HCT116 (cell line): ENCODE measurements at regions not wholly inside any gene's neighbourhood (a gene's known extent, or its start where the extent isn't known, plus 50 kb on each side); places are given as distances from the start of the nearest gene placed in this dataset.

Experiments
- ATAC-seq: fragments of 200-7000 bp; cut with Tn5 transposase; 2 replicates; pipeline ENCODE4 v1.9.1; 2020; ENCODE audit warnings: mild to moderate bottlenecking, moderate library complexity
- BruUV-seq: library from RNA; stranded (reverse); fragments of 400-500 nt; replicated peaks from 2 replicates; lab custom pipeline; 2021; lab: Mats Ljungman, UMichigan
- CTCF ChIA-PET: fragments of 300-600 bp; sonication (Branson Sonifier 250); formaldehyde crosslinking; loops from one replicate; lab custom pipeline; 2021; ENCODE audit warnings: antibody characterized with exemption; lab: Charles Lee
- POLR2A ChIA-PET: fragments of 300-600, 350-600 bp; sonication (Branson Sonifier 250); formaldehyde crosslinking; loops from one replicate; lab custom pipeline; 2021; ENCODE audit warnings: antibody characterized with exemption; lab: Charles Lee
- RAD21 ChIA-PET, 2 experiments: fragments of 300-600 bp; sonication (Branson Sonifier 250); formaldehyde crosslinking; loops; one replicate each; lab custom pipeline; 2023; ENCODE audit warnings: low total read pairs in 2 of 2; ENCODE audit not compliant: uncharacterized antibody in 2 of 2, unreplicated experiment in 2 of 2, low non-redundant PET in 1 of 2; lab: Charles Lee
- DNase-seq: peaks from one replicate; pipeline ENCODE4 v3.0.0-alpha.2; 2010; ENCODE audit warnings: low read depth, low spot score
- H2AFZ ChIP-seq: fragments of 200-600 bp; shearing (Covaris generic), sonication (generic); 2 replicates; pipeline ENCODE4 v1.6.1; 2017; ENCODE audit warnings: low read depth, mixed run types, mixed read lengths, antibody characterized with exemption, low read length; ENCODE audit not compliant: poor library complexity, severe bottlenecking
- H3K27ac ChIP-seq: 2 replicates; pipeline ENCODE4 v1.5.1; 2012; ENCODE audit warnings: low read depth, low read length
- H3K27me3 ChIP-seq: fragments of 200-600 bp; sonication (generic); 2 replicates; pipeline ENCODE4 v1.6.1; 2016; ENCODE audit warnings: mixed run types, low read length, mixed read lengths; ENCODE audit not compliant: insufficient read depth
- H3K36me3 ChIP-seq, 2 experiments: fragments of 200-500 bp in 1 of 2; fragments of 200-600 bp in 1 of 2; sonication (Bioruptor generic) in 1 of 2; sonication (generic) in 1 of 2; 2 replicates each; pipeline versions ENCODE4 v1.5.1 to v1.6.1; 2014 to 2016; ENCODE audit warnings: low read length in 2 of 2, inconsistent platforms in 1 of 2, mixed read lengths in 1 of 2, mixed run types in 1 of 2; ENCODE audit not compliant: insufficient read depth in 2 of 2, control insufficient read depth in 1 of 2
- H3K4me1 ChIP-seq, 2 experiments: fragments of 200-600 bp in 1 of 2; sonication (generic) in 1 of 2; 2 replicates each; pipeline versions ENCODE4 v1.5.1 to v1.6.1; 2012 to 2017; ENCODE audit warnings: low read length in 2 of 2, inconsistent platforms in 1 of 2, mild to moderate bottlenecking in 1 of 2, mixed read lengths in 1 of 2, mixed run types in 1 of 2, moderate library complexity in 1 of 2; ENCODE audit not compliant: insufficient read depth in 2 of 2, control insufficient read depth in 1 of 2
- H3K4me2 ChIP-seq: fragments of 200-600 bp; sonication (generic); 2 replicates; pipeline ENCODE4 v1.6.1; 2017; ENCODE audit warnings: mixed run types, low read length, mixed read lengths
- H3K4me3 ChIP-seq, 2 experiments: fragments of 200-600 bp in 1 of 2; sonication (generic) in 1 of 2; replicated peaks in 1 of 2; 2 replicates each; pipeline ENCODE4 v1.5.1; 2011 to 2016; ENCODE audit warnings: low read length in 2 of 2, control low read depth in 1 of 2, low read depth in 1 of 2, mild to moderate bottlenecking in 1 of 2, mixed read lengths in 1 of 2, mixed run types in 1 of 2
- H3K79me2 ChIP-seq: fragments of 200-600 bp; sonication (generic); 2 replicates; pipeline ENCODE4 v1.6.1; 2017; ENCODE audit warnings: mild to moderate bottlenecking, mixed run types, low read length, moderate library complexity, mixed read lengths; ENCODE audit not compliant: insufficient read depth
- H3K9ac ChIP-seq: fragments of 200-600 bp; sonication (generic); 2 replicates; pipeline ENCODE4 v1.6.1; 2016; ENCODE audit warnings: low read length, mixed read lengths
- H3K9me2 ChIP-seq: fragments of 200-600 bp; sonication (generic), shearing (Covaris generic); 2 replicates; pipeline ENCODE4 v1.6.1; 2017; ENCODE audit warnings: mixed run types, mild to moderate bottlenecking, moderate library complexity; ENCODE audit not compliant: insufficient read depth
- H3K9me3 ChIP-seq, 2 experiments: fragments of 200-500 bp in 1 of 2; fragments of 200-600 bp in 1 of 2; sonication (Bioruptor generic) in 1 of 2; sonication (generic) in 1 of 2; 2 replicates each; pipeline ENCODE4 v1.6.1; 2014 to 2017; ENCODE audit warnings: low read length in 2 of 2, mixed read lengths in 2 of 2, inconsistent platforms in 1 of 2, low read depth in 1 of 2, mild to moderate bottlenecking in 1 of 2, mixed run types in 1 of 2, moderate library complexity in 1 of 2; ENCODE audit not compliant: control insufficient read depth in 1 of 2, insufficient read depth in 1 of 2
- H4K20me1 ChIP-seq: fragments of 200-600 bp; sonication (generic), shearing (Covaris generic); 2 replicates; pipeline ENCODE4 v1.6.1; 2017; ENCODE audit warnings: mixed run types, mild to moderate bottlenecking, moderate library complexity; ENCODE audit not compliant: insufficient read depth
- ELF1 ChIP-seq: IDR thresholded peaks from 2 replicates; pipeline ENCODE4 v1.6.1; 2012; ENCODE audit warnings: low read depth, borderline replicate concordance
- SP1 ChIP-seq: IDR thresholded peaks from 2 replicates; pipeline ENCODE4 v1.6.1; 2012; ENCODE audit warnings: low read depth
- intact Hi-C: fragments of 100-400 bp; cut with micrococcal nuclease; formaldehyde crosslinking; loops from 2 replicates; pipeline ENCODE4 v1.10.0; 2022
- TF ChIP-seq, protein P1 (sequence below), 3 experiments: fragments of 200-600 bp in 1 of 3; sonication (generic) in 1 of 3; IDR thresholded peaks in 2 of 3; conservative IDR thresholded peaks in 1 of 3; 2 replicates each; pipeline ENCODE4 v1.5.1; 2012 to 2017; ENCODE audit warnings: low read depth in 2 of 3, low read length in 2 of 3, antibody characterized with exemption in 1 of 3, borderline replicate concordance in 1 of 3, control low read depth in 1 of 3, mild to moderate bottlenecking in 1 of 3, mixed read lengths in 1 of 3, mixed run types in 1 of 3, moderate library complexity in 1 of 3; ENCODE audit not compliant: insufficient read depth in 1 of 3
- TF ChIP-seq, protein P2 (sequence below): IDR thresholded peaks from 2 replicates; pipeline ENCODE4 v1.6.1; 2011; ENCODE audit warnings: mild to moderate bottlenecking, low read length, moderate library complexity; ENCODE audit not compliant: insufficient replicate concordance; ENCODE audit errors: extremely low read depth

DNA sequence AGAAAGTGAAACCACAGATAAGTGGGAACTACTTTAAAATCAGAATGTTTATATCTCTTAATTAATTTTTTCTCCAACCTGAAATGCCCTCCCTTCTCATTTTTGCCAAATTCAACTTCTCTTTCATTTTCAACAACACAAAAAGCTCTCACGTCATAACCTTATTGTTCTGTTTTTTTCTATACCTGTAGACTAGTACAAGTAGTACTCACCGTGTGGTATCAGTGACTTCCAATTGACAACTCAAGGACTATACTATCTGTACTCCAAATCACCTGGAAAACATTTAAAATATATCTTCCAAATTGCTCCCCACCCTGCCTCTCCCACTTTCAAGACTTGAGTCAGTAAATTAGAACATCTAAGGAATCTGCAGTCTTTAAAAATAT is 72.8 kb upstream of the ZNF280D start:
- ChIA-PET RAD21 (no interaction called here), POLR2A (no interaction called here), CTCF (interaction anchor here (0.6 kb wide), 1 partner anchor 396 kb away, joined by 4 read pairs; no protein-coding TSS in a partner anchor)
- intact Hi-C loops, result no loop called here
- Histone ChIP-seq H3K27me3 (no peaks in the 10 kb centered on the region), H3K9me2 (no peaks in the 10 kb centered on the region), H2AFZ (peak overlapping the region; percentile 87), H3K4me3 (peak overlapping the region in 1 of 2 experiments; percentile 38; a peak in 2 of 4 replicates), H3K36me3 (no peaks in the 10 kb centered on the region), H4K20me1 (no peaks in the 10 kb centered on the region), H3K4me1 (peaks cover 7 to 17% of the 10 kb centered on the region in 2 experiments; a peak in 3 of 4 replicates), H3K79me2 (no peaks in the 10 kb centered on the region), H3K4me2 (peak overlapping the region; percentile 70), H3K27ac (peak overlapping the region; percentile 33; the same call in 1 of the 2 replicates), H3K9me3 (peaks cover 4 to 17% of the 10 kb centered on the region in 2 experiments; a peak in 3 of 4 replicates), H3K9ac (peak overlapping the region; percentile 14; the same call in 1 of the 2 replicates)
- ATAC-seq (peak; percentile 63), DNase-seq (no peak)
- TF ChIP-seq, protein P1, sequence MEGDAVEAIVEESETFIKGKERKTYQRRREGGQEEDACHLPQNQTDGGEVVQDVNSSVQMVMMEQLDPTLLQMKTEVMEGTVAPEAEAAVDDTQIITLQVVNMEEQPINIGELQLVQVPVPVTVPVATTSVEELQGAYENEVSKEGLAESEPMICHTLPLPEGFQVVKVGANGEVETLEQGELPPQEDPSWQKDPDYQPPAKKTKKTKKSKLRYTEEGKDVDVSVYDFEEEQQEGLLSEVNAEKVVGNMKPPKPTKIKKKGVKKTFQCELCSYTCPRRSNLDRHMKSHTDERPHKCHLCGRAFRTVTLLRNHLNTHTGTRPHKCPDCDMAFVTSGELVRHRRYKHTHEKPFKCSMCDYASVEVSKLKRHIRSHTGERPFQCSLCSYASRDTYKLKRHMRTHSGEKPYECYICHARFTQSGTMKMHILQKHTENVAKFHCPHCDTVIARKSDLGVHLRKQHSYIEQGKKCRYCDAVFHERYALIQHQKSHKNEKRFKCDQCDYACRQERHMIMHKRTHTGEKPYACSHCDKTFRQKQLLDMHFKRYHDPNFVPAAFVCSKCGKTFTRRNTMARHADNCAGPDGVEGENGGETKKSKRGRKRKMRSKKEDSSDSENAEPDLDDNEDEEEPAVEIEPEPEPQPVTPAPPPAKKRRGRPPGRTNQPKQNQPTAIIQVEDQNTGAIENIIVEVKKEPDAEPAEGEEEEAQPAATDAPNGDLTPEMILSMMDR (IDR thresholded peaks at IDR 0.05 in 2 of 3, conservative IDR thresholded peaks at IDR 0.05 in 1 of 3; ENCODE audit: borderline replicate concordance in 1 of 3, insufficient read depth in 1 of 3, low read depth in 2 of 3, low read length in 2 of 3), result no peak
- TF ChIP-seq, protein P2, sequence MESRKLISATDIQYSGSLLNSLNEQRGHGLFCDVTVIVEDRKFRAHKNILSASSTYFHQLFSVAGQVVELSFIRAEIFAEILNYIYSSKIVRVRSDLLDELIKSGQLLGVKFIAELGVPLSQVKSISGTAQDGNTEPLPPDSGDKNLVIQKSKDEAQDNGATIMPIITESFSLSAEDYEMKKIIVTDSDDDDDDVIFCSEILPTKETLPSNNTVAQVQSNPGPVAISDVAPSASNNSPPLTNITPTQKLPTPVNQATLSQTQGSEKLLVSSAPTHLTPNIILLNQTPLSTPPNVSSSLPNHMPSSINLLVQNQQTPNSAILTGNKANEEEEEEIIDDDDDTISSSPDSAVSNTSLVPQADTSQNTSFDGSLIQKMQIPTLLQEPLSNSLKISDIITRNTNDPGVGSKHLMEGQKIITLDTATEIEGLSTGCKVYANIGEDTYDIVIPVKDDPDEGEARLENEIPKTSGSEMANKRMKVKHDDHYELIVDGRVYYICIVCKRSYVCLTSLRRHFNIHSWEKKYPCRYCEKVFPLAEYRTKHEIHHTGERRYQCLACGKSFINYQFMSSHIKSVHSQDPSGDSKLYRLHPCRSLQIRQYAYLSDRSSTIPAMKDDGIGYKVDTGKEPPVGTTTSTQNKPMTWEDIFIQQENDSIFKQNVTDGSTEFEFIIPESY, result no peak
- no peak for TF ChIP-seq ELF1
- no peak for TF ChIP-seq SP1
- BruUV-seq, result no TSS peak
